ENCODE measurements at regions not wholly inside any gene's neighbourhood (a gene's known extent, or its start where the extent isn't known, plus 50 kb on each side); places are given as distances from the start of the nearest gene placed in this dataset.
"Not testable (repeated sequence)": the region's sequence is repeated elsewhere in the genome, so short reads cannot be mapped to it uniquely, and the experiment has no call there.

DNA sequence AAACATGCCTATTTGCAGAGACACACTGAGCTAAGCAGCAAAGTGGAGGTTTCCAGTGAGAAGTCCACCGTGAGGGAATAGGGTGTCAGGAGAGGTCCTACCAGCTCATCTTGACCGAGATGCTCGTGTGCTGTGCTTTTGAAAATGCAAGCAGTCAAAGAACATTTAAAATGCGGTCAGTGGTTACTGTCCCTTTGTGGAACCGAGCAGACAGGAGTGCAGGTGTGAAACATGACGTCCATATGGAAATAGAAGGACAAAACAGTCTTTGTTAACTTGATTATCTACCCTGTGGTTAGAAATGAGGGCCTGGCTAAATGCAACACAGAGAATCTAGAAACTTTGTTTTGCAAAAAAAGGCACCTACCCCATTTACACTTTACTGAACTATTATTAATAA, 473.3 kb downstream of the SPATA31A6 start:
- ATAC-seq; intact Hi-C loops (cut with DNase I); DNase-seq (ENCODE audit: missing footprints): not testable (repeated sequence)

DNA sequence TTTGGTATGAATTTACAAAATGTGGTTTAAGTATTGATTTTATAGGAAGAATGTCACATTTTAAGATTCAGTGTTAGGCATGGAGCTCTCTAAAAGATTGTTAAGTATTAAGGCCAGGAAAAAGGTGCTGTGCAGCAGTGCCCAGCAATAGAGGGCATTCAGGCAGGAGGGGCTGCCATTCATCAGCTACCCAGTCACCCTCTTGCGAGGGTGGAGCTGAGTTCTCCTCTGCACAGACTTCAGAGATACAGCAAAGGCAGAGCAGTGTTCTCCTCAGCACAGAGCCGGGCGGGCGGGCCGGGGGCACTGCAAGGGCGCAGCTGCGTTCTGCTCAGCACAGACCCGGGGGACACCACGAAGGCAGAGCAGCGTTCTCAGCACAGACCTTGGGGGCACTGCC, 474.0 kb downstream of the SPATA31A6 start:
- intact Hi-C loops (cut with DNase I); ATAC-seq; DNase-seq (ENCODE audit: missing footprints): not testable (repeated sequence)

DNA sequence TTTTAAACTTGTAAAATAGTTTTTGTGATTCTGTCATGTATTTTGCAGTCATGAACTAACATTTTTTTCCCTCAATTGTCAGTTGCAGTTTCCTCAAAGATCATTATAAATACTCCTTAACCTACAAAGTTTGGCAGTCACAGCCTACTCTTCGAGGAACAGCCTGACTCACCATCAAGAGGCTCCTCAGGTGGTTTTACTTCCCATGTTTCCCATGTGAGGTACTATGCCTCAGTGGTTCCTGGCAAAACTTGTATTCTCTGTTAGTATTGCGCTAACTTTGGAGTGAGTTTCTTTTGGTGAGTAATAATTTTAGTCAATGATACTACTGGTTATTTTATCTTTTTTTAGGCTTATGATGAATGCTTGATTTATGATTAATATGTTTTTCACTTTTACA, 513.7 kb downstream of the SPATA31A6 start:
- DNase-seq (ENCODE audit: missing footprints); ATAC-seq; intact Hi-C loops (cut with DNase I): not testable (repeated sequence)

DNA sequence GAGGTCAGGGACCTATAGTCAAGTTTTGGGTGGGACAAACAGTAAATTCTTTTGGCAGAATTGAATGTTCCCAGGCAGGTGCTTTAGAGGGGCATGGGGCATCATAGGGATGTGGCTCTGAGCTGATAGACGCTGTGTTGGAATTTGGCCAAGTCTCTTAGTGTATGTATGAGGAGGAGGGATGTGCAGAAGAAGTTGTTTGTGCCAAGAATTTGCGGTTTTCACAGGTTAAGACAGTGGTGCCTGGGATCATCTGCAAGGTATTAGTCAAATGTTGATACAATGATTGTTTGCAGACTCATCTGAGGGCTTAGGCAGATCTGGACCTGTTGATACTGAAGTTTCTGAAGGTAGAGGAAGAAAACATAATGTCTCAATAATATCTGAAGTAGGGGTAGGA, 519.4 kb downstream of the SPATA31A6 start:
- ATAC-seq; intact Hi-C loops (cut with DNase I); DNase-seq (ENCODE audit: missing footprints): not testable (repeated sequence)

DNA sequence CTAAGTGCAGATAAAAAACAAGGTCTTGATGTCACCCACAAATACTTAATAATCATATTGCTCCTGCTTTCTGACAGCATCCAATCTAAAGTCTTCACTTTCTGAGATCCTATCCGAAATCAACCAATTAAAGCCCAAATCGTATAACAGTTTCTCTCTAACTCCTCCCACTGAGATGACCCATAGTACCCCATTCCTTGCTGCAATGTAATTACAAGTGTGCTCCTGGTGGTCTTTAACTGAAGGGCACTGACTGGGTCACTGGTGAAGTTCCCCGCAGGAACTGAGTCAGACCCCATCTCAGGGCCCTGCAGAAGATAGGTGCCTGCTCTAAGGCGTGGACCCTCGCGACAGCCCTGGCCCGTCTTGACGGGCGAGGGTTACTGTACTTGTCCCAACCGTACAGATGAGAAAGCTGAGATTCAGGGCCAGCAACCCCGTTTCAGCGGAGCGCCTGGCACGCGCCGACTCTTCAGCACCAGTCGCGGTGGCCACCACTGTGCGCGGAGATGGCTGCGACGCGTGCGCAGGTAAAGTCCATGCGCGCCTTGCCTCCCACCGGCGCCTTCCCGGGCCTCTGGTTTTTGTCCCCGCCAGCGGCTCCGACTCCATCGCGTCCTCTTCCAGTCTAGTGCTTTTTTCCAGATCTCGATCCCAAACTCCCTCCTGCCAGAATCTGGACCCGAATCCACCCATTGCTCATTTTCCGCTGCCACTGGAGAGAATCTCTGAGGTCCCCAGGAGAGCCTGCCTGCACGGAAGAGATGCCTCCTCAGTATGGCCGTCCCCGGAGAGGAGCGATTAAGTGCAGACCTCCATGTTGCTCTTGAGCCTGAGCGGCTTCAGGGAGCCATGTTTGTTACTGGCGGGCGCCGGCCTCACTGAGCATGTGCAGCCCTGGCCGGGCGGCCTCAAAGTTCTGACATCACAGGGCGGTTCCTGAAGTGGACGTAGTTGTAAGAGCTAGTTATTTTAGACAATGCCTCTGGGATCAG, 541.7 kb downstream of the SPATA31A6 start:
- intact Hi-C loops (cut with DNase I); DNase-seq (ENCODE audit: missing footprints); ATAC-seq: not testable (repeated sequence)

DNA sequence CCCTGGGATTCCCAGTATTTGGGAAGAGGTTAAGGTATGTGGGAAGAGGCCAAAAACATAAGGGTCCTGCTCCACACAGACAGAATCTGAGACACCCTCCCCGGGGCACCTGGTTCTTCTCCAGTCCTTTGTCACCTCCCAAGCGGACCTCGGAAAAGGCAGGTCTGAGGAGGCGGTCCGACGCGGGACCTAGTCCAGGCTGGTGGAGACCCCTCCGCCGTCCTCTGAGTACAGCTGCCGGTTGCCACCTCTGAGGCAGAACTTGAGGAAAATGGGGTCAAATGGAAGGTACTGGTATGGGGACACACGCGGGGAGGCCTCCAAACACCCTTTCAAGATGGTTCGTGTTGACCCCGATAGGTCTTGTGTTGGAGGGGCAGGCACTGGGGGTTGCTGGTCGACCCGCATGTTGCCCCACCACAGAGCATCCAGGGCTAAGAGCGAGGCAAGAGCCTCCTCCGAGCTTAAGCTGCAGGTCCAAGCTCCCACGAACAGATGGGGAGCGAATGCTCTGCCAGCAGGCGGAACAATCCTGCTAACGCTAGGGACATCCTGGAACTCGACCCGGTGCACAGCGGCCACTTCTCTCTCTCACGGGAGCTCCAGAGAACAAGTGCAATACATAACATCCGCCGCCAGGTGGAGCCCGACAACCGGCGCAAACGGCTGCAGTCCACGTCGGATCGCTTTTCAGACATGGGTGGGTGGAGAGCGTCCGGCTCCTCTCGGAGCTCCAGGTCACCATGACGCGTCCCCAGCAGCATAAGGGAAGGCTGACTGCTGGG, 559.8 kb downstream of the SPATA31A6 start:
- intact Hi-C loops (cut with DNase I), result not testable (repeated sequence)
- ATAC-seq (peak; percentile 52), DNase-seq (ENCODE audit: missing footprints) (peak; percentile 80)

DNA sequence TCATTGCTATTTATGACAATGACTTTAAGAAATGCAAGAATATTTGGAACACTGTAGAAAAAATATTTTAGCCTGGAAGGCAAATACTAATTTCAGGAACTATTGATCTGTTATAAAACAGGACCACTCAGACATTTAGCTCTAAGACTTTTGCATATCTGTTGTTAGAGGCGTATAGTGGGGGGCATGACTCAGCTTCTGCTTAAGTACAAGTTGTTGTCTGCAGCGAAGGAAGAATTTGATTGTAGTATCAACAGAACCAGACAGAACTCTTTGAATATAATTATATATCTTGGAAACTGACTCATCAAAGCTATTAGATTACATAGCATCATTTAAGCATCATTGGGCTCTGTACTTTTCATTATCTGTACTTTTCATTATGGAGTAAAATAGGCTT, 573.8 kb downstream of the SPATA31A6 start:
- intact Hi-C loops (cut with DNase I); DNase-seq (ENCODE audit: missing footprints); ATAC-seq: not testable (repeated sequence)

DNA sequence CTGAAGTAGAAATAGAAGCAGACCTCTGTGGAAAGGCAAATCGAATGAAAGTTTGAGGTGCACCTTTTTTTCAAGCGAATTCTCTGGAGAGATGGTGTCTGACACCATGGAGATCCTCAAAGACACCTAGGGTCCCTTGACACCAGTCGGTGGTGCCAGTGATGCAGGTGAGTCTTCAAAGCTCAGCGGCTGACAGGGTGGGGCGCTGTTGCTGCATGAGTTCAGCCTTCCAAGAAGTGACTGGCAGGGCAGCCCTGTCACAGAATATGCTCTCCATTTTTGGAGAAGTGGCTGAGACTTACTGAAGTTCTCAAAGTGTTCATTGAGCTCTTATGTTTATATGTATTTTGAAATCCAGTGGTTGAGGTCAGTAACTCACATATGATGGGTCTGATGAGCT, 575.9 kb downstream of the SPATA31A6 start:
- intact Hi-C loops (cut with DNase I); ATAC-seq; DNase-seq (ENCODE audit: missing footprints): not testable (repeated sequence)

DNA sequence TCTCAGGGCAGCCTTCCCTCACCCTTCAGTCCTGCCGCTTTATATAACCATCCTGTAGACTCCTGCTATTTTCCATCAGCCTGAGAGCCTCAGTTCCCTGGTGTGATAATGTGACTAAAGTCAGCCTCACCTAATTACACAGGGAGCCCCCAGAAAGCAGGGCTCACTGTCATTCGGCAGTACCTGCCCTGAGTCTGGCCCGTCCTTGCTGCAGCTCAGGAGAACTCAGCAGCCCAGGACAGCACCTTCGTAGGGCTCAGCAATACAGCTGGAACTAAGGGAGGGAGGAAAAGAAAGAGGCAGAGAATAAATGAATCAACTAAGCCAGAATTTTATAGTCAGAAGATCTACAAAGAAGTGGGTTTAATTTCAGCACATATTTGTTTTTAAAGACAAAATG, 598.7 kb downstream of the SPATA31A6 start:
- not testable (repeated sequence) for DNase-seq (ENCODE audit: missing footprints)

DNA sequence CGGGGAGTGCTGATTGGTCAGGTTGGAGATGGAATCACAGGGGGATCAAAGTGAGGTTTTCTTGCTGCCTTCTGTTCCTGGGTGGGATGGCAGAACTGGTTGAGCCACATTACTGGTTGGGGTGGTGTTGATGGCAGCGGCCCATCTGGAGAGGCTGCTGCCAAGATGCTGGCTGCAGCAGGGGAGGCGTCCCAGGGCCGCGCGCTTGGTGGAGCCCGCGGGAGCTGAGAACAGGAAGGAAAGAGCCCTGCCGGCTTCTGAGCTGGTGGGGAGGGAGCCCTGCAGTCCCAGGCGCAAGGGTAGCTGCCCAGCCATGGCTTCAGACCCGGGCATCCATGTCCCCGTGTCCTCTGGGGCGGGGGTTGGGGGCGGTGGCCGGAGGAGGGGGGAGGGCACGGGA, 609.3 kb downstream of the SPATA31A6 start:
- ATAC-seq; DNase-seq (ENCODE audit: missing footprints); intact Hi-C loops (cut with DNase I): not testable (repeated sequence)

More for the DNA sequence above, 598.7 kb downstream of the SPATA31A6 start:
- intact Hi-C loops (cut with DNase I); ATAC-seq: not testable (repeated sequence)

DNA sequence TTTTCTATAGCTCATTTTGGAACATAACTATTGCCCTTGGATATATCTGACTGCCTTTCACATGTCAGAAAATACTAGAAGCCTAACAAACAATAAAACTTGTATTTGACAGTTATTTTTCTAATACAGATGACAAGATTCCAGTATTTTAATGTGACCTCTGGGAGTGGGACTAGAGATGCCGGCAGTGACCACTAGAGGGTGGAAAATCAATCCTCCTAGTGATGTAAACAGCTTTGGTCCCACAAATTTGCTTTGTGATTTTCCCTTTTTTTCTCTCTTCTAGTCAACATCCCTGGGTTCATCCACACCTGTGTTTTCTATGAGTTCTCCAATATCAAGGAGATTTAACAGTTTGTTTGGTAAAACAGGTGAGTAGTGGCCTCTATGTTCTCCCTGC, 615.1 kb downstream of the SPATA31A6 start:
- ATAC-seq; DNase-seq (ENCODE audit: missing footprints); intact Hi-C loops (cut with DNase I): not testable (repeated sequence)

DNA sequence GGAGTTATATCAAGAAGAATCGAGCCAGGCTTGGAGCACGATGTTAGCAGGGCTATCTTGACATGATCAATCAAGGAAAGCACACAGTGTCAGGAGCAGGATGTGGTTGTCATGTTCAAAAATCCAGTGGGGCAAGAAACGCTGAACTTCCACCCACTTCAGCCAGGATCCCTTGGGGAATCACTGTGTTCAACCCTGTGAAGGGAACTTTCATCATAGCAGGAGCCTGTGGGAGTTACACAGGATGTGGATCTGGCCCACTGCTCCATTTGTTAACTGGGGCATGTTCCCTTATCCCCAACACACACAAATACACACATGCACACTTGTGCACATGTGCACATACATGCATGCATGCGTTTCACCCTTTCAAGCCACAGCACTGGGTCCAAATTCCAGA, 619.3 kb downstream of the SPATA31A6 start:
- ATAC-seq; DNase-seq (ENCODE audit: missing footprints); intact Hi-C loops (cut with DNase I): not testable (repeated sequence)

DNA sequence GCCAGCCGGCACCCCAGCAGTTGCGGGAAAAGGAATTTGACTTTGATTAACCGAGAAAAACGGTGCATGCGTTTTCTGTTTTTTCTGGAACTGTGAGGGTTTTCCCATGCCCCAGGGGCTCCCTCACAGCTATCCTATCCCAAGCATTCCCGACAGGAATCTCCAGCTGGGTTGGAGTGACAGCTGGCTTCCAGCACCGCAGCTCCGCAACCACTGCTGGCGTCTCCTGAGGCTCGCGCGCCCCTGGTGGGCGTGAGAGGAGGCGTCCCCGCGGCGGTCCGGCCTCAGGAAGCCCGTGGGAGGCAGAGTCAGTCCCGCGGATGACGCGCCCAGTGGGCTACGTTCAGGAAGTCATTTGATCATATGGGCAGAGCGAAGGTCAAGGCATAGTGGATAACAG, 623.2 kb downstream of the SPATA31A6 start:
- DNase-seq (ENCODE audit: missing footprints); intact Hi-C loops (cut with DNase I): not testable (repeated sequence)
- peak; percentile 59 for ATAC-seq

DNA sequence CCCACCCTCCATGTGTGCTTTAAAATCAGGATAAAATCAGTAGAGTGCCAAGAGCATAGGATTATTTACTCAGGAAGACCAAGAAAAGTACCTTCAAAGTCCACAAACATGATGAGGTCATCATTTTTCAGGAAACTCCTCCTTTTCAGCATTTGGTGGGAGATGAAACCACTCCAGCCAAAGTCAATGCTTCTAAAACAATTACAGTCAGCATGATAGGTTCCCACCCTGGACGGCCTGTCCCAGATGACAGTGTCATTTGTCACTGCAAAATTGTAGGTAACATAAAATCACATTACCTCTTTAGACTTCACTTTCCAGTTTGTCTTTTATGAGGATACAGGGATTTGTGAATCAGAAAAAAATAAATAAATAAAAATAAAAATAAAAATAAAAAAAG, 638.0 kb downstream of the SPATA31A6 start:
- ATAC-seq; intact Hi-C loops (cut with DNase I); DNase-seq (ENCODE audit: missing footprints): not testable (repeated sequence)

DNA sequence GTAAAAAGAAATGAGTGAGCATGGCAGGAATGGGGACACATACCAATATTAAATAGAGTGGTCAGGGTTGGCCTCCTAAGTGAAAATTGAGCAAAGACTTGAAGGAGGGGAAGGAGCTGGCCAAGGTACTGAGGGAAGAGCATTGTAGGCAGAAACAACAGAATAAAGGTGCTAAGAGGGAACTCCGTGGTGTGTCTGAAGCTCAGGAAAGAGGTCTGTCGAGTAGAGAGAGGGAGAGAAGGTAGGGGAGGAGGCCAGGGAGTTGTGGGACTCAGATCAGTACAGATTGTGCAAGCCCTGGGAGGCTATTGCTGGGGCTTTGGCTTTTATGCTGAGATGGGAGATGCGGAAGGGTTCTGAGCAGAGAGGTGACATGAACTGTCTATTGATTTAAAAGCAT, 664.7 kb downstream of the SPATA31A6 start:
- ATAC-seq; DNase-seq (ENCODE audit: missing footprints); intact Hi-C loops (cut with DNase I): not testable (repeated sequence)

DNA sequence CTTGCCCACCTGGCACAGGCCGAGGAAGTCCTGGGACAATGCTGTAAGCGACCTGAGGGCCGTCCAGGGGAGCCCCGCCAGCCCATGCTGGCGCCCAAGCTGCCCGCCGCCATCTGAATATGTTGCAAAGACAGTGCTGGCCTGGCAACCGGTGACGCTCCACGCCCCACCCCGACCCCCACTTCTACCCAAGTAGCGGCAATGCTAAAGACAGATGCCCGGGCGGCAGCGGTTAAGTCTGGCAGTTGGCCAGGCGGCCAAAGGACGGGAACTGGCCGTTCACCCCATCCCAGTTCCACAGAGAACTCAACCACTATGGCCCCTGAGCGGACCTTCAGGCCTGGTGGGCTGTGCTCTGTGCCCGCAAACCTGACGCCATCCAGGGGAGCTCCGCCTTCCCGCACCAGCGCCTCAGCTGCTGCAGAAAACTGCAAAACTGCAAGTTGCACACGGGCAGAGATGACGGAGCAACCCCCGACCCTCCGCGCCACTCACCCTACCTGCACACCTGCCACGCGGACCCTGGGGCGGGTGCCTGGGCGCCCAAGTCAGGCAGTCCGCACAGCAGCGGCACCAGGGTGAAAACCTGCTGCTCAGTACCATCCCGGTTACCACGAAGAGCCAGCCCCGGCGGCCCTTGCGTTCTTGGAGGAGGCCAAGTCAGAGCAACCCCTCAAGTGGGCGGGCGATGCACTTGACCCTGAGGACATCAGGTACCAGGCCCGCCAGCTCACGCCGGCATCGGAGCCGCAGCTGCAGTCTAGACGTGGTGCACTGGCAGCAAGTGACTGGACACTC, 667.6 kb downstream of the SPATA31A6 start:
- not testable (repeated sequence) for DNase-seq (ENCODE audit: missing footprints); ATAC-seq

DNA sequence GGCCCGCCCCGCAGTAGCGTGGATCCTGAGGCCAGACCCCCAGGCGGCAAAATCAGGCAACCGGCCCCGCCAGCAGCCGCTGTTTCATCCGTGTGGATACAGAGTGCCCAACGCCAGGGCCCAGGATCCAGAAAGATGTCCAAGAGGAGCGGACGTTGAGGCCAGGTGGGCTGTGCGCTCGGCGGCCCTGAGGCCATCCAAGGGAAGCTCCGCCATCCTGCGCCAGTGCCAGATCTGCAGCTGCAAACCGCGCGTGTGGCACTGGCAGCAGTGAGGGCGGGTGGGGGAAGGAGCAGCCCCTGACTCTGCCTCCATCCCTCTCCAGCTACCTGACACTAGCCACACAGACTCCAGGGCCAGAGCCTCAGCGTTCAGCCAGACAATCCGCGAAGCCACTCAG, 668.2 kb downstream of the SPATA31A6 start:
- ATAC-seq; DNase-seq (ENCODE audit: missing footprints); intact Hi-C loops (cut with DNase I): not testable (repeated sequence)

More for the DNA sequence above, 667.6 kb downstream of the SPATA31A6 start:
- intact Hi-C loops (cut with DNase I), result not testable (repeated sequence)

Data from Right ventricle myocardium inferior (tissue), 1 donor.